IMR-90 (cell line): ENCODE measurements at regions not wholly inside any gene's neighbourhood (a gene's known extent, or its start where the extent isn't known, plus 50 kb on each side); places are given as distances from the start of the nearest gene placed in this dataset.

Source experiments
- ATAC-seq: fragments of 200-7000 bp; cut with Tn5 transposase; 2 replicates; pipeline ENCODE4 v1.9.1; 2020; ENCODE audit warnings: low read depth, mild to moderate bottlenecking, moderate library complexity
- BruUV-seq: library from RNA; stranded (reverse); fragments of 400-500 nt; replicated peaks from 2 replicates; lab custom pipeline; 2021; lab: Mats Ljungman, UMichigan
- CTCF ChIA-PET: fragments of 300-600 bp; formaldehyde crosslinking; extraction: SDS; loops from one replicate; lab custom pipeline; 2021; ENCODE audit warnings: antibody characterized with exemption; lab: Yijun Ruan, JAX
- POLR2A ChIA-PET: fragments of 300-600 bp; sonication (Branson Sonifier 250); formaldehyde crosslinking; loops from one replicate; lab custom pipeline; 2022; ENCODE audit warnings: antibody characterized with exemption; ENCODE audit not compliant: unreplicated experiment; lab: Charles Lee
- DNase-seq: peaks from one replicate; pipeline ENCODE4 v3.0.0; 2013
- H2AFZ ChIP-seq: replicated peaks from 2 replicates; pipeline ENCODE3; 2013; ENCODE audit warnings: low read length, mild to moderate bottlenecking; ENCODE audit not compliant: poor library complexity
- H2AK5ac ChIP-seq: 2 replicates; pipeline ENCODE4 v1.6.1; 2013; ENCODE audit warnings: low read depth, low read length, inconsistent platforms
- H2AK9ac ChIP-seq: replicated peaks from 2 replicates; pipeline ENCODE3; 2013; ENCODE audit warnings: mild to moderate bottlenecking, low read depth, low read length, moderate library complexity; ENCODE audit not compliant: poor library complexity
- H2BK120ac ChIP-seq: 2 replicates; pipeline ENCODE4 v1.6.1; 2013; ENCODE audit warnings: low read depth, low read length, inconsistent platforms
- H2BK15ac ChIP-seq: 3 replicates; pipeline ENCODE4 v1.6.1; 2013; ENCODE audit warnings: low read depth, low read length, inconsistent platforms
- H2BK20ac ChIP-seq: 2 replicates; pipeline ENCODE4 v1.6.1; 2013; ENCODE audit warnings: low read depth, mild to moderate bottlenecking, inconsistent platforms, low read length, moderate library complexity
- H2BK5ac ChIP-seq: 2 replicates; pipeline ENCODE4 v1.6.1; 2013; ENCODE audit warnings: mild to moderate bottlenecking, low read depth, low read length, inconsistent platforms; ENCODE audit not compliant: poor library complexity, severe bottlenecking
- H3K14ac ChIP-seq: replicated peaks from 2 replicates; pipeline ENCODE4 v1.6.1; 2013; ENCODE audit warnings: low read depth, low read length, inconsistent platforms
- H3K18ac ChIP-seq: 2 replicates; pipeline ENCODE4 v1.6.1; 2013; ENCODE audit warnings: low read depth, low read length, control low read depth
- H3K23ac ChIP-seq: 2 replicates; pipeline ENCODE4 v1.6.1; 2013; ENCODE audit warnings: low read depth, low read length, inconsistent platforms
- H3K27ac ChIP-seq: 2 replicates; pipeline ENCODE4 v1.5.1; 2013; ENCODE audit warnings: mild to moderate bottlenecking, control low read depth, low read length; ENCODE audit not compliant: insufficient read depth
- H3K27me3 ChIP-seq: 2 replicates; pipeline ENCODE4 v1.6.1; 2013; ENCODE audit warnings: low read length; ENCODE audit not compliant: control insufficient read depth, insufficient read depth
- H3K36me3 ChIP-seq: 2 replicates; pipeline ENCODE4 v1.6.1; 2013; ENCODE audit warnings: low read length, mixed read lengths; ENCODE audit not compliant: control insufficient read depth, insufficient read depth
- H3K4ac ChIP-seq: 2 replicates; pipeline ENCODE4 v1.6.1; 2013; ENCODE audit warnings: low read depth, low read length, inconsistent platforms
- H3K4me1 ChIP-seq: 2 replicates; pipeline ENCODE4 v1.6.1; 2013; ENCODE audit warnings: low read length, mixed read lengths; ENCODE audit not compliant: control insufficient read depth, insufficient read depth
- H3K4me2 ChIP-seq: 2 replicates; pipeline ENCODE4 v1.6.1; 2013; ENCODE audit warnings: low read depth, mild to moderate bottlenecking, control low read depth, low read length, moderate library complexity
- H3K4me3 ChIP-seq: 2 replicates; pipeline ENCODE4 v1.5.1; 2013; ENCODE audit warnings: low read depth, mild to moderate bottlenecking, control low read depth, low read length, moderate library complexity; ENCODE audit not compliant: insufficient read depth
- H3K56ac ChIP-seq: 2 replicates; pipeline ENCODE4 v1.6.1; 2013; ENCODE audit warnings: low read length, inconsistent platforms; ENCODE audit not compliant: insufficient read depth; ENCODE audit errors: extremely low read depth
- H3K79me1 ChIP-seq, 2 experiments: 2 replicates each; pipeline ENCODE4 v1.6.1; 2013; ENCODE audit warnings: low read length in 2 of 2, inconsistent platforms in 1 of 2, low read depth in 1 of 2
- H3K9ac ChIP-seq: 2 replicates; pipeline ENCODE4 v1.6.1; 2013; ENCODE audit warnings: low read depth, low read length, control low read depth
- H3K9me1 ChIP-seq: 2 replicates; pipeline ENCODE4 v1.6.1; 2013; ENCODE audit warnings: low read length, inconsistent platforms; ENCODE audit not compliant: insufficient read depth
- H3K9me3 ChIP-seq: 2 replicates; pipeline ENCODE4 v1.6.1; 2013; ENCODE audit warnings: low read length; ENCODE audit not compliant: control insufficient read depth, insufficient read depth
- H4K20me1 ChIP-seq: 2 replicates; pipeline ENCODE4 v1.6.1; 2013; ENCODE audit warnings: low read length, inconsistent platforms; ENCODE audit not compliant: insufficient read depth
- H4K5ac ChIP-seq: 2 replicates; pipeline ENCODE4 v1.6.1; 2013; ENCODE audit warnings: mild to moderate bottlenecking, low read depth, low read length, control low read depth
- H4K8ac ChIP-seq, 2 experiments: 2 replicates each; pipeline ENCODE4 v1.6.1; 2013; ENCODE audit warnings: low read depth in 2 of 2, low read length in 2 of 2, control low read depth in 1 of 2, inconsistent platforms in 1 of 2
- H4K91ac ChIP-seq: 2 replicates; pipeline ENCODE4 v1.6.1; 2013; ENCODE audit warnings: low read depth, low read length, inconsistent platforms; ENCODE audit not compliant: insufficient read depth
- BHLHE40 ChIP-seq: fragments of 150-350 bp; IDR thresholded peaks from 2 replicates; pipeline ENCODE4 v1.6.1; 2016; ENCODE audit warnings: mild to moderate bottlenecking, low read depth, low read length
- CEBPB ChIP-seq: IDR thresholded peaks from 2 replicates; pipeline ENCODE4 v1.6.1; 2012; ENCODE audit warnings: low read depth, low read length, improper control_type of control experiment
- CHD1 ChIP-seq: IDR thresholded peaks from 2 replicates; pipeline ENCODE4 v1.6.1; 2012; ENCODE audit warnings: low read depth, low read length, improper control_type of control experiment
- FOS ChIP-seq: fragments of 150-350 bp; IDR thresholded peaks from 2 replicates; pipeline ENCODE4 v1.6.1; 2016; ENCODE audit warnings: low read depth, low read length
- MAFK ChIP-seq: IDR thresholded peaks from 2 replicates; pipeline ENCODE4 v1.6.1; 2012; ENCODE audit warnings: low read depth, low read length, improper control_type of control experiment
- MAZ ChIP-seq: IDR thresholded peaks from 2 replicates; pipeline ENCODE4 v1.6.1; 2012; ENCODE audit warnings: low read depth, mild to moderate bottlenecking, low read length, improper control_type of control experiment, moderate library complexity, borderline replicate concordance
- MXI1 ChIP-seq: IDR thresholded peaks from 2 replicates; pipeline ENCODE4 v1.6.1; 2012; ENCODE audit warnings: low read depth, mild to moderate bottlenecking, low read length, moderate library complexity, borderline replicate concordance
- NFE2L2 ChIP-seq: fragments of 150-350 bp; IDR thresholded peaks from 2 replicates; pipeline ENCODE4 v1.6.1; 2016; ENCODE audit warnings: low read depth, mild to moderate bottlenecking, low read length
- POLR2A ChIP-seq: IDR thresholded peaks from 2 replicates; pipeline ENCODE4 v1.6.1; 2012; ENCODE audit warnings: mild to moderate bottlenecking, low read depth, low read length
- RAD21 ChIP-seq: IDR thresholded peaks from 2 replicates; pipeline ENCODE4 v1.6.1; 2012; ENCODE audit warnings: low read length, improper control_type of control experiment
- RCOR1 ChIP-seq: IDR thresholded peaks from 2 replicates; pipeline ENCODE4 v1.6.1; 2012; ENCODE audit warnings: mild to moderate bottlenecking, low read length, improper control_type of control experiment; ENCODE audit not compliant: insufficient replicate concordance
- RFX5 ChIP-seq: IDR thresholded peaks from 2 replicates; pipeline ENCODE4 v1.8.0; 2012; ENCODE audit warnings: low read depth, mild to moderate bottlenecking, low read length, moderate library complexity
- SMC3 ChIP-seq: fragments of 150-350 bp; IDR thresholded peaks from 2 replicates; pipeline ENCODE4 v1.6.1; 2016; ENCODE audit warnings: low read depth, mild to moderate bottlenecking, antibody characterized with exemption, low read length, moderate library complexity
- USF2 ChIP-seq: fragments of 150-350 bp; IDR thresholded peaks from 2 replicates; pipeline ENCODE4 v1.6.1; 2017; ENCODE audit warnings: mild to moderate bottlenecking, antibody characterized with exemption, low read length, low read depth
- dilution Hi-C: fragments of 300-500 bp; cut with HindIII; formaldehyde crosslinking; loops from one replicate; pipeline ENCODE4 v1.14.3; 2018; ENCODE audit warnings: low sequenced_read_pairs; ENCODE audit not compliant: unreplicated experiment
- in situ Hi-C: fragments of 300-500 bp; cut with MboI; formaldehyde crosslinking; loops from 3 replicates; pipeline ENCODE4 v1.14.3; 2019; ENCODE audit warnings: low sequenced_read_pairs, inconsistent platforms, mixed read lengths
- intact Hi-C: fragments of 100-400 bp; cut with micrococcal nuclease; formaldehyde crosslinking; loops from 2 replicates; pipeline ENCODE4 v1.10.0; 2022
- TF ChIP-seq, protein P1 (sequence below): fragments of 150-350 bp; IDR thresholded peaks from 2 replicates; pipeline ENCODE4 v1.6.1; 2016; ENCODE audit warnings: low read depth, mild to moderate bottlenecking, low read length, moderate library complexity, borderline replicate concordance
- TF ChIP-seq, protein P2 (sequence below): conservative IDR thresholded peaks from 2 replicates; pipeline ENCODE4 v1.5.1; 2012; ENCODE audit warnings: mild to moderate bottlenecking, low read depth, low read length, improper control_type of control experiment

DNA sequence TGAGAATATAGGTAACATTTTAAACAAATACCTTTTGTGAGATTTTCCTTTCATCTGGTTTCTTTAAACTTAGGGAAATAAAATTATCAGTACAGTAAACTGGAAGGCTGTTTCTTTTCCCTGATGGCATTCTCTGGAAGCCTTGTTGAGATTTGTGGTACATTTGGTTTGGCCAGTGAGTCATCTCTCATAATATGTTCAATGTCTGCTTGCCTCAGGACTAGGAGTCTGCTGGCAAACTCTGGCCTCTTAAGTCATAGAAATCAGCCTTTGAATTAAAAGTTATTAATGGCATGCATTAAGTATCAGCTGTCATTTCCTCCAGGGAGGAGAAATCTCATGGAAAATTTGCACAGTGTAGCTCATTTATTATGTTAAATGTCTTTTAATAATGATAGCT lies 316.6 kb upstream of the KIAA1217 start:
- H3K4ac ChIP-seq: no peak overlapping the region
- no peak overlapping the region for H2BK15ac ChIP-seq
- dilution Hi-C loops: no loop called here

More for the DNA sequence above, 316.6 kb upstream of the KIAA1217 start:
- Histone ChIP-seq H3K36me3 (no peaks in the 10 kb centered on the region), H4K8ac (no peak overlapping the region), H3K27ac (no peak overlapping the region), H3K9ac (no peak overlapping the region), H3K4me2 (no peak overlapping the region), H2BK5ac (no peak overlapping the region), H2AFZ (no peak overlapping the region), H2AK5ac (no peak overlapping the region), H3K9me1 (no peaks in the 10 kb centered on the region), H3K27me3 (no peaks in the 10 kb centered on the region), H3K9me3 (0 out of 2 replicates have a peak, but pooled peaks cover under 1% of the 10 kb centered on the region), H4K5ac (no peak overlapping the region), H3K4me3 (no peak overlapping the region), H3K79me1 (no peaks in the 10 kb centered on the region), H3K18ac (no peak overlapping the region), H2BK20ac (no peak overlapping the region), H3K4me1 (no peaks in the 10 kb centered on the region), H2BK120ac (no peak overlapping the region), H3K56ac (no peak overlapping the region), H2AK9ac (no peak overlapping the region), H4K20me1 (no peaks in the 10 kb centered on the region), H3K14ac (no peak overlapping the region), H4K91ac (no peak overlapping the region), H3K23ac (no peak overlapping the region)
- ATAC-seq: no peak
- CTCF ChIA-PET: no interaction called here
- BruUV-seq: no TSS peak
- no peak for DNase-seq
- in situ Hi-C loops (no loop called here), intact Hi-C loops (no loop called here)
- POLR2A ChIA-PET: no interaction called here
- TF ChIP-seq FOS (no peak), MXI1 (no peak), RFX5 (no peak), POLR2A (no peak), MAFK (no peak), CHD1 (no peak), NFE2L2 (no peak), RCOR1 (no peak), CEBPB (no peak), USF2 (no peak), RAD21 (no peak), SMC3 (no peak), BHLHE40 (no peak), MAZ (no peak)
- TF ChIP-seq, protein P1, sequence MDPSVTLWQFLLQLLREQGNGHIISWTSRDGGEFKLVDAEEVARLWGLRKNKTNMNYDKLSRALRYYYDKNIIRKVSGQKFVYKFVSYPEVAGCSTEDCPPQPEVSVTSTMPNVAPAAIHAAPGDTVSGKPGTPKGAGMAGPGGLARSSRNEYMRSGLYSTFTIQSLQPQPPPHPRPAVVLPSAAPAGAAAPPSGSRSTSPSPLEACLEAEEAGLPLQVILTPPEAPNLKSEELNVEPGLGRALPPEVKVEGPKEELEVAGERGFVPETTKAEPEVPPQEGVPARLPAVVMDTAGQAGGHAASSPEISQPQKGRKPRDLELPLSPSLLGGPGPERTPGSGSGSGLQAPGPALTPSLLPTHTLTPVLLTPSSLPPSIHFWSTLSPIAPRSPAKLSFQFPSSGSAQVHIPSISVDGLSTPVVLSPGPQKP: no peak
- TF ChIP-seq, protein P2, sequence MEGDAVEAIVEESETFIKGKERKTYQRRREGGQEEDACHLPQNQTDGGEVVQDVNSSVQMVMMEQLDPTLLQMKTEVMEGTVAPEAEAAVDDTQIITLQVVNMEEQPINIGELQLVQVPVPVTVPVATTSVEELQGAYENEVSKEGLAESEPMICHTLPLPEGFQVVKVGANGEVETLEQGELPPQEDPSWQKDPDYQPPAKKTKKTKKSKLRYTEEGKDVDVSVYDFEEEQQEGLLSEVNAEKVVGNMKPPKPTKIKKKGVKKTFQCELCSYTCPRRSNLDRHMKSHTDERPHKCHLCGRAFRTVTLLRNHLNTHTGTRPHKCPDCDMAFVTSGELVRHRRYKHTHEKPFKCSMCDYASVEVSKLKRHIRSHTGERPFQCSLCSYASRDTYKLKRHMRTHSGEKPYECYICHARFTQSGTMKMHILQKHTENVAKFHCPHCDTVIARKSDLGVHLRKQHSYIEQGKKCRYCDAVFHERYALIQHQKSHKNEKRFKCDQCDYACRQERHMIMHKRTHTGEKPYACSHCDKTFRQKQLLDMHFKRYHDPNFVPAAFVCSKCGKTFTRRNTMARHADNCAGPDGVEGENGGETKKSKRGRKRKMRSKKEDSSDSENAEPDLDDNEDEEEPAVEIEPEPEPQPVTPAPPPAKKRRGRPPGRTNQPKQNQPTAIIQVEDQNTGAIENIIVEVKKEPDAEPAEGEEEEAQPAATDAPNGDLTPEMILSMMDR: no peak
